NCI-H2171 (cell line): ENCODE measurements at regions not wholly inside any gene's neighbourhood (a gene's known extent, or its start where the extent isn't known, plus 50 kb on each side); places are given as distances from the start of the nearest gene placed in this dataset.

ENCODE experiments used
- DNase-seq: peaks from one replicate; lab custom pipeline; 2025; lab: John Stamatoyannopoulos, UW

GRCh38 chr2:5401115-5401657 lies 291.0 kb upstream of the SOX11 start:
- DNase-seq, result no peak

GRCh38 chr2:5403392-5403791 lies 288.8 kb upstream of the SOX11 start:
- no peak for DNase-seq

- peak; percentile 100 for DNase-seq
Observed at GRCh38 chr2:5409898-5410381, 282.2 kb upstream of the SOX11 start.

- DNase-seq, result no peak
Observed at GRCh38 chr2:5410991-5411700, 281.0 kb upstream of the SOX11 start.

GRCh38 chr2:5412001-5412400 lies 280.2 kb upstream of the SOX11 start:
- no peak for DNase-seq

- no peak for DNase-seq
Observed at GRCh38 chr2:5433855-5434254, 258.3 kb upstream of the SOX11 start.

- no peak for DNase-seq
Observed at GRCh38 chr2:5437375-5437774, 254.8 kb upstream of the SOX11 start.

GRCh38 chr2:5440174-5440573 lies 252.0 kb upstream of the SOX11 start:
- no peak for DNase-seq

GRCh38 chr2:5442736-5443135 lies 249.4 kb upstream of the SOX11 start:
- no peak for DNase-seq

GRCh38 chr2:5444168-5444567 lies 248.0 kb upstream of the SOX11 start:
- no peak for DNase-seq

- no peak for DNase-seq
Observed at GRCh38 chr2:5444854-5445253, 247.3 kb upstream of the SOX11 start.

GRCh38 chr2:5449867-5450266 lies 242.3 kb upstream of the SOX11 start:
- DNase-seq, result no peak

- no peak for DNase-seq
Observed at GRCh38 chr2:5453220-5454050, 238.7 kb upstream of the SOX11 start.

- DNase-seq, result peak; percentile 56
Observed at GRCh38 chr2:5454051-5454390, 238.2 kb upstream of the SOX11 start.

- DNase-seq, result no peak
Observed at GRCh38 chr2:5459041-5459440, 233.1 kb upstream of the SOX11 start.

GRCh38 chr2:5464657-5465056 lies 227.5 kb upstream of the SOX11 start:
- DNase-seq, result no peak

- DNase-seq, result no peak
Observed at GRCh38 chr2:5465859-5466258, 226.3 kb upstream of the SOX11 start.

GRCh38 chr2:5467178-5467905 lies 224.8 kb upstream of the SOX11 start:
- DNase-seq, result no peak

- no peak for DNase-seq
Observed at GRCh38 chr2:5472673-5473072, 219.5 kb upstream of the SOX11 start.

- no peak for DNase-seq
Observed at GRCh38 chr2:5473635-5474034, 218.5 kb upstream of the SOX11 start.

GRCh38 chr2:5474716-5475115 lies 217.5 kb upstream of the SOX11 start:
- DNase-seq, result no peak

- no peak for DNase-seq
Observed at GRCh38 chr2:5479265-5479928, 212.8 kb upstream of the SOX11 start.
